ENCODE measurements at regions not wholly inside any gene's neighbourhood (a gene's known extent, or its start where the extent isn't known, plus 50 kb on each side); places are given as distances from the start of the nearest gene placed in this dataset.

DNA sequence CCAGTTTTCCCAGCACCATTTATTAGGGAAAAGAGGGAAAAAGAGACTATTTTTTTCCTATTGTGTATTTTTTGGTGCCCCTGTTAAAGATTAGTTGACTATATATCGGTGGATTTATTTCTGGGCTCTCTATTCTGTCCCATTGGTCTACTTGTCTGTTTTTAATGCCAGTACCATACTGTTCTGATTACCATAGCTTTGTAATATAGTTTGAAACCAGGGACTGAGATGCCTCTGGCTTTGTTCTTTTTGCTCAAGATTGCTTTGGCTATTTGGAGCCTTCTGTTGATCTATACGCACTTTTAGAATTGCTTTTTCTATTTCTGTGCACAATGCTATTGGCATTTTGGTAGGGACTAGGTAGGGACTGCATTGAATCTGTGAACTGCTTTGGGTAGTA is 151.7 kb downstream of the ADCYAP1 start:
- ATAC-seq (ENCODE audit: low read depth), result no peak
- Histone ChIP-seq H3K4me3 (ENCODE audit: severe bottlenecking) (no peak overlapping the region), H3K27ac (ENCODE audit: poor library complexity, severe bottlenecking) (no peak overlapping the region), H3K9me3 (ENCODE audit: severe bottlenecking) (peaks cover 2% of the 10 kb centered on the region), H3K36me3 (ENCODE audit: low read depth) (no peaks in the 10 kb centered on the region), H3K27me3 (ENCODE audit: insufficient read depth, poor library complexity, severe bottlenecking) (no peaks in the 10 kb centered on the region), H3K4me1 (ENCODE audit: insufficient read depth, poor library complexity, severe bottlenecking) (no peaks in the 10 kb centered on the region)
- TF ChIP-seq, protein P1, sequence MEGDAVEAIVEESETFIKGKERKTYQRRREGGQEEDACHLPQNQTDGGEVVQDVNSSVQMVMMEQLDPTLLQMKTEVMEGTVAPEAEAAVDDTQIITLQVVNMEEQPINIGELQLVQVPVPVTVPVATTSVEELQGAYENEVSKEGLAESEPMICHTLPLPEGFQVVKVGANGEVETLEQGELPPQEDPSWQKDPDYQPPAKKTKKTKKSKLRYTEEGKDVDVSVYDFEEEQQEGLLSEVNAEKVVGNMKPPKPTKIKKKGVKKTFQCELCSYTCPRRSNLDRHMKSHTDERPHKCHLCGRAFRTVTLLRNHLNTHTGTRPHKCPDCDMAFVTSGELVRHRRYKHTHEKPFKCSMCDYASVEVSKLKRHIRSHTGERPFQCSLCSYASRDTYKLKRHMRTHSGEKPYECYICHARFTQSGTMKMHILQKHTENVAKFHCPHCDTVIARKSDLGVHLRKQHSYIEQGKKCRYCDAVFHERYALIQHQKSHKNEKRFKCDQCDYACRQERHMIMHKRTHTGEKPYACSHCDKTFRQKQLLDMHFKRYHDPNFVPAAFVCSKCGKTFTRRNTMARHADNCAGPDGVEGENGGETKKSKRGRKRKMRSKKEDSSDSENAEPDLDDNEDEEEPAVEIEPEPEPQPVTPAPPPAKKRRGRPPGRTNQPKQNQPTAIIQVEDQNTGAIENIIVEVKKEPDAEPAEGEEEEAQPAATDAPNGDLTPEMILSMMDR (IDR thresholded peaks at IDR 0.05; ENCODE audit: poor library complexity, severe bottlenecking), result no peak
- no peak for DNase-seq (ENCODE audit: low spot score)

DNA sequence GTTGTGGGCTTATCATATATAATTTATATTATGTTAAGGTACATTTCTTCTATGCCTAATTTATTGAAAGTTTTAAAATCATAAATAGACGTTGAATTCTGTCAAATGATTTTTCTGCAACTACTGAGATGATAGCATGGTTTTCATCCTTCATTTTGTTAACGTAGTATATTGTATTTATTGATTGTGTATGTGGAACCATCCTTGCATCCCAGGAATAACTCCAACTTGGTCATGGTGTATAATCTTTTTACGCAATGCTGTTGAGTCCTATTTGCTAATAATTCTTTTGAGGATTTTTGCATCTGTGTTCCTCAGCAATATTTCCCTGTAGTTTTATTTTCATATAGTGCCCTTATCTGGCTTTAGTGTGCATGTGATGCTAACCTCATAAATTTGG is 152.7 kb downstream of the ADCYAP1 start:
- H3K4me1 ChIP-seq (ENCODE audit: insufficient read depth, poor library complexity, severe bottlenecking), result no peaks in the 10 kb centered on the region
- H3K27me3 ChIP-seq (ENCODE audit: insufficient read depth, poor library complexity, severe bottlenecking), result no peaks in the 10 kb centered on the region

DNA sequence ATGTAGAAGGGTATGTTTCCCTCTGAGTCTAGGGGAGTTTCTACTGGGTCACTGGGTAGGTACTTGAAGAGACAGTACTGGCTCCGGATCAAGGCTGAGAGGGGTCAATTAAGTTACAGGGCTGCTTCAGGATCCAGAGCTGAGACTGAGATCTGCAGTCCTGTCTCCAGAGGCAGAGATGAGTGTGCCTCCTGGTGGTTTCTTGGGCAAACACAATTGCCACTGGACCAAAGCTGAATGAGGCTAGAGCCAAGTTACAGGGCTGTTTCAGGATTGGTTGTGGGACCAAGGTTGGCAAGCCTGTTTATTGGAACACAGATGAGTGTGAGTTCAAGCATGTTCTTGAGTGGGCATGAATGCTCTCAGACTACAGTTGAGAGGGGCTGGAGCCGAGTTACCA is 157.9 kb downstream of the ADCYAP1 start:
- no peaks in the 10 kb centered on the region for H3K36me3 ChIP-seq (ENCODE audit: low read depth)
- DNase-seq (ENCODE audit: low spot score) (no peak), ATAC-seq (ENCODE audit: low read depth) (no peak)
- TF ChIP-seq, protein P1 (IDR thresholded peaks at IDR 0.05; ENCODE audit: poor library complexity, severe bottlenecking), result no peak
- H3K27ac ChIP-seq (ENCODE audit: poor library complexity, severe bottlenecking), result no peak overlapping the region
- no peaks in the 10 kb centered on the region for H3K27me3 ChIP-seq (ENCODE audit: insufficient read depth, poor library complexity, severe bottlenecking)
- H3K4me3 ChIP-seq (ENCODE audit: severe bottlenecking), result no peak overlapping the region
- peaks cover 2% of the 10 kb centered on the region for H3K9me3 ChIP-seq (ENCODE audit: severe bottlenecking)
- no peaks in the 10 kb centered on the region for H3K4me1 ChIP-seq (ENCODE audit: insufficient read depth, poor library complexity, severe bottlenecking)

More for the DNA sequence above, 152.7 kb downstream of the ADCYAP1 start:
- Histone ChIP-seq H3K9me3 (ENCODE audit: severe bottlenecking) (peaks cover 2% of the 10 kb centered on the region), H3K4me3 (ENCODE audit: severe bottlenecking) (no peak overlapping the region), H3K27ac (ENCODE audit: poor library complexity, severe bottlenecking) (no peak overlapping the region), H3K36me3 (ENCODE audit: low read depth) (no peaks in the 10 kb centered on the region)
- TF ChIP-seq, protein P1 (IDR thresholded peaks at IDR 0.05; ENCODE audit: poor library complexity, severe bottlenecking), result no peak
- DNase-seq (ENCODE audit: low spot score), result no peak
- ATAC-seq (ENCODE audit: low read depth), result no peak

DNA sequence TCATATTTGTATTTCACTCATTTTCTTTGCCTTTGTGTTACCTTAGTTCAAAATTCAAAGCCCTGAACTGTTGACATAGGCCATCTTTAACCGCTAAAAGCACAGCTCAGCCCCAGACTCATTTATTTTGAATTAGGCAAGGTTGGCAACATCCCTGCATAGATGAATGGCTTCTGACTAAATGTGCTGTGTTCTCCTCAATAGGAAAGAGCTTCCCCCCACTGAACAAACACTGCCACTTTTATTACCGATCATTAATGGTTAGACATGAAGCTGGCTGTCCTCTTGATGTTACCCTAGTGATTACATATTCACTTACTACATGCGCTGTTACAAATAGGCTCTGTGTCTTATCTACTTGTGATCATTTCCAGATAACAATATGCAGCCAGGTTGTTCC is 170.7 kb downstream of the ADCYAP1 start:
- DNase-seq (ENCODE audit: low spot score) (no peak), ATAC-seq (ENCODE audit: low read depth) (no peak)
- TF ChIP-seq, protein P1 (IDR thresholded peaks at IDR 0.05; ENCODE audit: poor library complexity, severe bottlenecking), result no peak
- Histone ChIP-seq H3K9me3 (ENCODE audit: severe bottlenecking) (no peaks in the 10 kb centered on the region), H3K36me3 (ENCODE audit: low read depth) (no peaks in the 10 kb centered on the region), H3K4me3 (ENCODE audit: severe bottlenecking) (no peak overlapping the region), H3K27ac (ENCODE audit: poor library complexity, severe bottlenecking) (no peak overlapping the region), H3K4me1 (ENCODE audit: insufficient read depth, poor library complexity, severe bottlenecking) (no peaks in the 10 kb centered on the region), H3K27me3 (ENCODE audit: insufficient read depth, poor library complexity, severe bottlenecking) (no peaks in the 10 kb centered on the region)

DNA sequence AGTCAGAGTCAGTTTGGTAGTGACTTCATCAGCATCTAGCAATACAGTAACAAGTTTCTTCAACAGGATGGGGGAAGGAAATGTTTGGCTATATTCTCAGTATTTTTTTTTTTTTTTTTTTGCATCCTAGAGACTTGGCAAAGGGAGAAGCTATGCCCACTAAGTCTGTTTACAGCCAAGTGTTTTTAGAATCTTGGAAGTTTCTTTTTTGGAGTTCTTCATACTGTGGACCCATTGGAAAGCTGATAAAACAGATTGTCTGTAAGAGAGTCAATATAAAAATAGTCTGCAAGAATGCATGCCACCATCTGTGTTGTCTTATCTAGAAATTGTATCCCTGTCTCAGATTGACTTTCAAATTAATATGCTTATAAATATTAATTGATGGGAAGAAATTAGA is 171.2 kb downstream of the ADCYAP1 start:
- DNase-seq (ENCODE audit: low spot score) (no peak), ATAC-seq (ENCODE audit: low read depth) (no peak)
- H3K27me3 ChIP-seq (ENCODE audit: insufficient read depth, poor library complexity, severe bottlenecking), result no peaks in the 10 kb centered on the region
- TF ChIP-seq, protein P1 (IDR thresholded peaks at IDR 0.05; ENCODE audit: poor library complexity, severe bottlenecking), result no peak
- H3K27ac ChIP-seq (ENCODE audit: poor library complexity, severe bottlenecking), result no peak overlapping the region
- no peaks in the 10 kb centered on the region for H3K9me3 ChIP-seq (ENCODE audit: severe bottlenecking)
- H3K36me3 ChIP-seq (ENCODE audit: low read depth), result no peaks in the 10 kb centered on the region
- no peaks in the 10 kb centered on the region for H3K4me1 ChIP-seq (ENCODE audit: insufficient read depth, poor library complexity, severe bottlenecking)
- H3K4me3 ChIP-seq (ENCODE audit: severe bottlenecking), result no peak overlapping the region
